ENCODE measurements at regions not wholly inside any gene's neighbourhood (a gene's known extent, or its start where the extent isn't known, plus 50 kb on each side); places are given as distances from the start of the nearest gene placed in this dataset.

GRCh38 chr17:65477600-65477999, 83.8 kb downstream of the AXIN2 start:
- DNase-seq: no peak

- no peak for DNase-seq
Measured at GRCh38 chr17:65474660-65475059, 86.8 kb downstream of the AXIN2 start.

GRCh38 chr17:65473985-65474384, 87.5 kb downstream of the AXIN2 start:
- no peak for DNase-seq

GRCh38 chr17:65473363-65473762, 88.1 kb downstream of the AXIN2 start:
- DNase-seq: no peak

- no peak for DNase-seq
Measured at GRCh38 chr17:65472666-65473309, 88.7 kb downstream of the AXIN2 start.

GRCh38 chr17:65470783-65471182, 90.7 kb downstream of the AXIN2 start:
- no peak for DNase-seq

- DNase-seq: no peak
Measured at GRCh38 chr17:65468321-65468720, 93.1 kb downstream of the AXIN2 start.

- no peak for DNase-seq
Measured at GRCh38 chr17:65467156-65467555, 94.3 kb downstream of the AXIN2 start.

- no peak for DNase-seq
Measured at GRCh38 chr17:65466547-65466946, 94.9 kb downstream of the AXIN2 start.

- DNase-seq: no peak
Measured at GRCh38 chr17:65463242-65463641, 98.2 kb downstream of the AXIN2 start.

- no peak for DNase-seq
Measured at GRCh38 chr17:65459677-65460347, 101.6 kb downstream of the AXIN2 start.

- no peak for DNase-seq
Measured at GRCh38 chr17:65457635-65458257, 103.7 kb downstream of the AXIN2 start.

- DNase-seq: no peak
Measured at GRCh38 chr17:65457183-65457582, 104.3 kb downstream of the AXIN2 start.

- no peak for DNase-seq
Measured at GRCh38 chr17:65456368-65457151, 104.9 kb downstream of the AXIN2 start.

- no peak for DNase-seq
Measured at GRCh38 chr17:65455972-65456343, 105.5 kb downstream of the AXIN2 start.

GRCh38 chr17:65455154-65455971, 106.1 kb downstream of the AXIN2 start:
- DNase-seq: no peak

GRCh38 chr17:65453204-65453931, 108.1 kb downstream of the AXIN2 start:
- no peak for DNase-seq

- DNase-seq: no peak
Measured at GRCh38 chr17:65449495-65449894, 112.0 kb downstream of the AXIN2 start.

GRCh38 chr17:65447823-65448222, 113.6 kb downstream of the AXIN2 start:
- no peak for DNase-seq

- no peak for DNase-seq
Measured at GRCh38 chr17:65446838-65447526, 114.5 kb downstream of the AXIN2 start.

GRCh38 chr17:65446043-65446442, 115.4 kb downstream of the AXIN2 start:
- DNase-seq: no peak

Data from activated CD8-positive, alpha-beta memory T cell treated with anti-CD3 and anti-CD28 coated beads for 24 hours (primary cell).